Right lobe of liver (tissue), 4 donors: ENCODE measurements at regions not wholly inside any gene's neighbourhood (a gene's known extent, or its start where the extent isn't known, plus 50 kb on each side); places are given as distances from the start of the nearest gene placed in this dataset.

Source experiments
- POLR2A ChIP-seq: fragments of 450-650 bp; IDR thresholded peaks from one replicate; pipeline ENCODE4 v1.6.1; 2017; ENCODE audit warnings: antibody characterized with exemption, mild to moderate bottlenecking
- TF ChIP-seq, protein P1 (sequence below), 4 donors: fragments of 200-600 bp in 3 of 4; fragments of 450-650 bp in 1 of 4; IDR thresholded peaks; one replicate each; pipeline versions ENCODE4 v1.5.1 to v1.8.0; 2016 to 2022; ENCODE audit warnings: antibody characterized with exemption in 4 of 4, mild to moderate bottlenecking in 2 of 4
- donor health status: DM: no; HTN: no; CAD: no.
- donor health status: DM: no; HTN: no; CAD: no.
- donor health status: DM: no; HTN: yes; CAD: no.

DNA sequence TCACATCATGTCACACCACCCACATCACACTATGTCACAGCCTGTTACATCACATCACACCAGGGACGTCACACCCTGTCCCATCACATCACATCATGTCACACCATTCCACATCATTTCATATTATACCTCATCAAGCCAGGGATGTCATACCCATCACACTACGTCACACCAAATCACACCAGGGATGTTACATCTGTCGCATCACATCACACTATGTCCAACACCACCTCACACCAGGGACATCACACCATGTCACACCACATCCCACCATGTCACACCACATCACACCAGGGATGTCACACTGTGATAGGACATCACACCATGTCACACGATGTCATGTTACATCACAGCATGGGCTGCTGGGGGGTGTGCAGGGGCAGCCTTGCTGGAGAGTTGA, 110.6 kb downstream of the TMEM121 start:
- TF ChIP-seq, protein P1, sequence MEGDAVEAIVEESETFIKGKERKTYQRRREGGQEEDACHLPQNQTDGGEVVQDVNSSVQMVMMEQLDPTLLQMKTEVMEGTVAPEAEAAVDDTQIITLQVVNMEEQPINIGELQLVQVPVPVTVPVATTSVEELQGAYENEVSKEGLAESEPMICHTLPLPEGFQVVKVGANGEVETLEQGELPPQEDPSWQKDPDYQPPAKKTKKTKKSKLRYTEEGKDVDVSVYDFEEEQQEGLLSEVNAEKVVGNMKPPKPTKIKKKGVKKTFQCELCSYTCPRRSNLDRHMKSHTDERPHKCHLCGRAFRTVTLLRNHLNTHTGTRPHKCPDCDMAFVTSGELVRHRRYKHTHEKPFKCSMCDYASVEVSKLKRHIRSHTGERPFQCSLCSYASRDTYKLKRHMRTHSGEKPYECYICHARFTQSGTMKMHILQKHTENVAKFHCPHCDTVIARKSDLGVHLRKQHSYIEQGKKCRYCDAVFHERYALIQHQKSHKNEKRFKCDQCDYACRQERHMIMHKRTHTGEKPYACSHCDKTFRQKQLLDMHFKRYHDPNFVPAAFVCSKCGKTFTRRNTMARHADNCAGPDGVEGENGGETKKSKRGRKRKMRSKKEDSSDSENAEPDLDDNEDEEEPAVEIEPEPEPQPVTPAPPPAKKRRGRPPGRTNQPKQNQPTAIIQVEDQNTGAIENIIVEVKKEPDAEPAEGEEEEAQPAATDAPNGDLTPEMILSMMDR (IDR thresholded peaks at IDR 0.05): no peak
- no peak for TF ChIP-seq POLR2A
